ENCODE measurements at regions not wholly inside any gene's neighbourhood (a gene's known extent, or its start where the extent isn't known, plus 50 kb on each side); places are given as distances from the start of the nearest gene placed in this dataset.

DNA sequence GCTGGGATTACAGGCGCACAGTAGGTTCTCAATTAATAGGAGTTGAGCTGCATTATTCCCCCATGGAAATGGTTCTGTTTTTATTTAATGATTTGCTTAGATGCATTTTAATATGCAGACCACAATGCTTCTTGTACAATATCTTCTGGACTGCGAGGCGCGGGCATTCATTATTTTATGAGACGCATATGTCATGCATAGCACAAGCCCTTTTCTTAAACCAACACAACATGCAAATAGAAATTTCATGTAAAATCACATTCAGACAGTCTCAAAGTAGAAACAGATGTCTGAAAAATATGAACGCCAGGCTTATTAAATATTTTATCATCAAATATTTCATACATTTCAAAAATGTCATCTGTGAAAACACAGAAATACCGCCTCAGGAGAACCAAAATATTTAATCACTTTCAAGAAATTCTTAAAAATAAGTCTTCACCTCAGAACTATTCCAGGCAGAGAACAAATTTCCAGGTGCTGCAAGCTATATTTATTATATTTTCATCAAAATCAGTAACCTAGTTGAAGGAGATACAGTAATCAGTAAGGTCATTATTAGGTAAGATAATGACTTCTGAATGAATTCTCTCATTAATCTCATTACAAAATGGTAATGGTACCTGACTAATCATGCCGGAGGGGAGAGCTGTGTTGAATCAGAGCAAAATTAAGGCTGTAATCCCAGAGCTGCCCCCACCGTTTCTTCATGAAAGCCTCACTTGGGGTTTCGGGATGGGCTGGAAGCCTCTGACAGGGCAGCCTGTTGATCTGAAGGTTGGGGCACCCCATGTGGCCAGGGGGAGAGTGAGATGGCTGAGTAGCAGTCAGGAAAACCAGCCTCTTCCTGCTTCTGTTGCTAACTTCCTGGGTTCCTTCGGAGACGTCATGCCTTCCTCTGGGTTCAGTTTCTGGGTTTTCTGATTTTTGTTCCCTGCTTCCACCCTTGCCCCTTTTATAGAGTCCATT lies 133.9 kb upstream of the ZNF618 start:
- TF ChIP-seq, protein P1, sequence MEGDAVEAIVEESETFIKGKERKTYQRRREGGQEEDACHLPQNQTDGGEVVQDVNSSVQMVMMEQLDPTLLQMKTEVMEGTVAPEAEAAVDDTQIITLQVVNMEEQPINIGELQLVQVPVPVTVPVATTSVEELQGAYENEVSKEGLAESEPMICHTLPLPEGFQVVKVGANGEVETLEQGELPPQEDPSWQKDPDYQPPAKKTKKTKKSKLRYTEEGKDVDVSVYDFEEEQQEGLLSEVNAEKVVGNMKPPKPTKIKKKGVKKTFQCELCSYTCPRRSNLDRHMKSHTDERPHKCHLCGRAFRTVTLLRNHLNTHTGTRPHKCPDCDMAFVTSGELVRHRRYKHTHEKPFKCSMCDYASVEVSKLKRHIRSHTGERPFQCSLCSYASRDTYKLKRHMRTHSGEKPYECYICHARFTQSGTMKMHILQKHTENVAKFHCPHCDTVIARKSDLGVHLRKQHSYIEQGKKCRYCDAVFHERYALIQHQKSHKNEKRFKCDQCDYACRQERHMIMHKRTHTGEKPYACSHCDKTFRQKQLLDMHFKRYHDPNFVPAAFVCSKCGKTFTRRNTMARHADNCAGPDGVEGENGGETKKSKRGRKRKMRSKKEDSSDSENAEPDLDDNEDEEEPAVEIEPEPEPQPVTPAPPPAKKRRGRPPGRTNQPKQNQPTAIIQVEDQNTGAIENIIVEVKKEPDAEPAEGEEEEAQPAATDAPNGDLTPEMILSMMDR (IDR thresholded peaks at IDR 0.05; ENCODE audit: low read depth, low read length, missing control alignments): no peak
- no peak for DNase-seq (ENCODE audit: low read depth)
- no peak overlapping the region for H3K4me3 ChIP-seq (ENCODE audit: low read depth, low read length)

DNA sequence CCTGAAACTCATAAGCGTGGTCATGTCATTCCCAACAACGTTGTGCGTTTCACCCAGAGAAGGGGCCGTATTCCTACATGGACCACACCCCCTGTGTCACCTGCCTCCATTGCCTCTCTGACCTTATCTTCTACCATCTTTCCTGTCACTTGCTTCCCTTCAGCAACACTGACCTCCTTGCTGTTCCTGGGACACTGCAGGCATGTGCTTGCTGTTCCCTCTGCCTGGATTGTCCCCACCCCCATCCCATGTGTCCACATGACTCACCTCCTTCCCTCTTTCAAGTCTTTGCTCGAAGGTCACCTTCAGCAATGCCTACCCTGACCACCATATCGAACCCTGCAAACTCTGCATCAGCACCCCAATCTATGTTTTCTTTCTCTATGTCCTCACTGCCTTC lies 133.2 kb upstream of the ZNF618 start:
- no peak overlapping the region for H3K4me3 ChIP-seq (ENCODE audit: low read depth, low read length)
- TF ChIP-seq, protein P1 (IDR thresholded peaks at IDR 0.05; ENCODE audit: low read depth, low read length, missing control alignments): no peak
- DNase-seq (ENCODE audit: low read depth): no peak

DNA sequence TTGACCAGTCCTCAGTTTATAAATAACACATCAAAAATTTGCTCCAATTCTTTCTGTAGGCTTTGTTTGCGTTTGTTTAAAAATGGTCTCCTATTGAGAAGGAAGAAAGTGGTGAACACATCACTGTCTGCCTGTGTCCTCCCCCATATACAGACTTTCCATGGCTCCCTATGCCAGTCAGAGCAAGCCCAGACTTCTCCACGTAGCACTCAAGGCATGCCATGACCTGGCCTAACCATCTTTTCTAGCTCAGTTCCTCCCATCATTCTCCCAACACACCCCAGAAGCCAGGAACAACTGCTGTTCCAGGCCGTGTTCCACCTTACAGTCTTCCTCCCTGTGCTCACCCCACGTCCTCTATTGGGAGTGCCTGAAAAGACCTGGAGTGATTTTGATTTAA lies 129.6 kb upstream of the ZNF618 start:
- DNase-seq (ENCODE audit: low read depth): no peak
- TF ChIP-seq, protein P1 (IDR thresholded peaks at IDR 0.05; ENCODE audit: low read depth, low read length, missing control alignments): no peak
- no peak overlapping the region for H3K4me3 ChIP-seq (ENCODE audit: low read depth, low read length)

- DNase-seq (ENCODE audit: low read depth): no peak
- no peak overlapping the region for H3K4me3 ChIP-seq (ENCODE audit: low read depth, low read length)
- TF ChIP-seq, protein P1 (IDR thresholded peaks at IDR 0.05; ENCODE audit: low read depth, low read length, missing control alignments): no peak
These were observed 128.0 kb upstream of the ZNF618 start for GRCh38 chr9:113748135-113748534.

- no peak for DNase-seq (ENCODE audit: low read depth)
- H3K4me3 ChIP-seq (ENCODE audit: low read depth, low read length): no peak overlapping the region
- TF ChIP-seq, protein P1 (IDR thresholded peaks at IDR 0.05; ENCODE audit: low read depth, low read length, missing control alignments): no peak
These were observed 122.5 kb upstream of the ZNF618 start for GRCh38 chr9:113753398-113754119.

DNA sequence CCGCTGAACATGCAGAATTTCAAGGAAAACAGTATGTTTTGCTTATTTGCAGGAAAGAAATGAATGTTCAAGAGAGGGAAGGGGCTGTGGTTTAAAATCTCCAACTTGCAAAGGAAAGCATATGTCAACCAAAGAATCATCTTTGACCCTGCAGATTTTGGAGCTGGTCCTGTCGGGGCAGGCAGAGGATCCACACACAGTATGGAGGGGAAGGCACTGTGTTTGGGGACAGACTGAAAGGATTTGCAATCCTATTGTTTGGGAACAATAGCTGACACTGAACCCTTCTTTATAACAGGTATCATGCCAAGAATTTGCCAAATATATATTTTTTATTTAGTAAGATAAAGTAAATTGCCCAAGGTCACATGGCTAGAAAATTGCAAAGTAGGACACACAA lies 121.4 kb upstream of the ZNF618 start:
- TF ChIP-seq, protein P1 (IDR thresholded peaks at IDR 0.05; ENCODE audit: low read depth, low read length, missing control alignments): no peak
- H3K4me3 ChIP-seq (ENCODE audit: low read depth, low read length): no peak overlapping the region
- DNase-seq (ENCODE audit: low read depth): no peak
